Lung (tissue), 11 donors: ENCODE measurements at regions not wholly inside any gene's neighbourhood (a gene's known extent, or its start where the extent isn't known, plus 50 kb on each side); places are given as distances from the start of the nearest gene placed in this dataset.

Source experiments
- ATAC-seq: fragments of 200-7000 bp; cut with Tn5 transposase; one replicate; pipeline ENCODE4 v1.9.1; 2020; ENCODE audit warnings: moderate number of reproducible peaks; ENCODE audit not compliant: insufficient read depth, low FRiP score
- DNase-seq, 3 donors: peaks; one replicate each; pipeline ENCODE4 v3.0.0-alpha.2; 2013 to 2017
- H3K27ac ChIP-seq, 2 donors: one replicate each; pipeline ENCODE4 v1.5.1; 2013; ENCODE audit warnings: mild to moderate bottlenecking in 2 of 2, moderate library complexity in 2 of 2, control low read depth in 1 of 2, inconsistent platforms in 1 of 2, low read depth in 1 of 2, low read length in 1 of 2
- H3K27me3 ChIP-seq, 3 donors: one replicate each; pipeline ENCODE4 v1.5.1; 2013; ENCODE audit warnings: low read length in 2 of 3; ENCODE audit not compliant: control insufficient read depth in 3 of 3, insufficient read depth in 3 of 3
- H3K36me3 ChIP-seq, 4 donors: one replicate each; pipeline ENCODE4 v1.5.1; 2013; ENCODE audit warnings: low read length in 4 of 4, mild to moderate bottlenecking in 1 of 4, moderate library complexity in 1 of 4; ENCODE audit not compliant: control insufficient read depth in 4 of 4, insufficient read depth in 4 of 4
- H3K4me1 ChIP-seq, 5 donors: one replicate each; pipeline ENCODE4 v1.5.1; 2013; ENCODE audit warnings: low read length in 5 of 5, mild to moderate bottlenecking in 2 of 5, moderate library complexity in 1 of 5; ENCODE audit not compliant: control insufficient read depth in 5 of 5, insufficient read depth in 5 of 5
- H3K4me3 ChIP-seq: one replicate; pipeline ENCODE4 v1.5.1; 2013; ENCODE audit warnings: mild to moderate bottlenecking, control low read depth, moderate library complexity
- H3K9ac ChIP-seq, 2 donors: one replicate each; pipeline ENCODE4 v1.5.1; 2013; ENCODE audit warnings: low read length in 2 of 2, control low read depth in 1 of 2; ENCODE audit not compliant: insufficient read depth in 1 of 2
- H3K9me3 ChIP-seq, 4 donors: one replicate each; pipeline ENCODE4 v1.5.1; 2013; ENCODE audit warnings: low read length in 3 of 4, mild to moderate bottlenecking in 1 of 4, moderate library complexity in 1 of 4; ENCODE audit not compliant: control insufficient read depth in 4 of 4, insufficient read depth in 3 of 4
- CTCF ChIP-seq: IDR thresholded peaks from 2 replicates; pipeline ENCODE4 v1.5.1; 2012; ENCODE audit warnings: mild to moderate bottlenecking; ENCODE audit errors: control extremely low read depth, extremely low read depth
- WGBS, 2 donors: extraction: QIAGEN DNeasy Blood & Tissue Kit; methylation state at CpG; one replicate each; pipeline ENCODE4 v1.1.7; 2013; 5-methylcytosine and 5-hydroxymethylcytosine counted together
- donor health status: control.
- donor health status: control.
- donor health status: Bipolar disorder and iron deficiency.
- donor health status: healthy.
- donor health status: DM: yes; HTN: yes; CAD: no.

- Histone ChIP-seq H3K4me3 (no peak overlapping the region), H3K9ac (no peak overlapping the region), H3K27ac (no peak overlapping the region), H3K27me3 (no peaks in the 10 kb centered on the region), H3K36me3 (no peaks in the 10 kb centered on the region), H3K4me1 (peaks cover 0 to 23% (median 11%) of the 10 kb centered on the region in 5 donors), H3K9me3 (no peaks in the 10 kb centered on the region)
- DNase-seq (peak in 1 of 3 donors; percentile 18), ATAC-seq (no peak)
- no peak for TF ChIP-seq CTCF
- 54 to 72% methylated on average over 1 of the region's 1 CpG for WGBS, 2 donors
Measured at GRCh38 chr16:65306300-65306699, 184.4 kb upstream of the CDH11 start.

- DNase-seq (peak; percentile 40 to 88 (median 84)), ATAC-seq (no peak)
- no peak for TF ChIP-seq CTCF
- Histone ChIP-seq H3K4me3 (no peak overlapping the region), H3K9ac (no peak overlapping the region), H3K36me3 (no peaks in the 10 kb centered on the region), H3K4me1 (peaks cover 0 to 23% (median 7%) of the 10 kb centered on the region in 5 donors), H3K27me3 (no peaks in the 10 kb centered on the region), H3K27ac (no peak overlapping the region), H3K9me3 (no peaks in the 10 kb centered on the region)
- 68 to 75% methylated on average over 5 of the region's 5 CpGs for WGBS, 2 donors
Measured at GRCh38 chr16:65305266-65305959, 183.6 kb upstream of the CDH11 start.

- ATAC-seq (no peak), DNase-seq (no peak)
- Histone ChIP-seq H3K9ac (no peak overlapping the region), H3K4me1 (peaks cover 0 to 11% (median 5%) of the 10 kb centered on the region in 5 donors), H3K36me3 (no peaks in the 10 kb centered on the region), H3K4me3 (no peak overlapping the region), H3K9me3 (no peaks in the 10 kb centered on the region), H3K27me3 (no peaks in the 10 kb centered on the region), H3K27ac (no peak overlapping the region)
- TF ChIP-seq CTCF: no peak
- WGBS, 2 donors: 95% methylated on average over 1 of the region's 1 CpG
Measured at GRCh38 chr16:65301029-65301428, 179.2 kb upstream of the CDH11 start.

GRCh38 chr16:65297453-65297852 is 175.6 kb upstream of the CDH11 start:
- Histone ChIP-seq H3K4me1 (peaks cover 0 to 2% (median 0%) of the 10 kb centered on the region in 5 donors), H3K36me3 (no peaks in the 10 kb centered on the region), H3K9ac (no peak overlapping the region), H3K27ac (no peak overlapping the region), H3K4me3 (no peak overlapping the region), H3K27me3 (no peaks in the 10 kb centered on the region), H3K9me3 (no peaks in the 10 kb centered on the region)
- no peak for ATAC-seq
- DNase-seq: no peak
- TF ChIP-seq CTCF: no peak
